Adrenal gland (tissue), 5 donors: ENCODE measurements at regions not wholly inside any gene's neighbourhood (a gene's known extent, or its start where the extent isn't known, plus 50 kb on each side); places are given as distances from the start of the nearest gene placed in this dataset.

Experiments used
- CTCF ChIP-seq, 6 experiments: fragments of 450-650 bp in 4 of 6; fragments of 200-600 bp in 2 of 6; sonication (generic) in 1 of 6; IDR thresholded peaks; 1 replicate in 5 of 6; 2 replicates in 1 of 6; pipeline versions ENCODE4 v1.5.1 to v1.8.0; 2016 to 2021; ENCODE audit warnings: antibody characterized with exemption in 6 of 6, mild to moderate bottlenecking in 2 of 6, moderate library complexity in 1 of 6
- POLR2A ChIP-seq, 2 donors: fragments of 450-650 bp; IDR thresholded peaks; one replicate each; pipeline ENCODE4 v1.6.1; 2017; ENCODE audit warnings: antibody characterized with exemption in 2 of 2, mild to moderate bottlenecking in 2 of 2, moderate library complexity in 1 of 2
- donor health status: DM: no; HTN: no; CAD: no.

DNA sequence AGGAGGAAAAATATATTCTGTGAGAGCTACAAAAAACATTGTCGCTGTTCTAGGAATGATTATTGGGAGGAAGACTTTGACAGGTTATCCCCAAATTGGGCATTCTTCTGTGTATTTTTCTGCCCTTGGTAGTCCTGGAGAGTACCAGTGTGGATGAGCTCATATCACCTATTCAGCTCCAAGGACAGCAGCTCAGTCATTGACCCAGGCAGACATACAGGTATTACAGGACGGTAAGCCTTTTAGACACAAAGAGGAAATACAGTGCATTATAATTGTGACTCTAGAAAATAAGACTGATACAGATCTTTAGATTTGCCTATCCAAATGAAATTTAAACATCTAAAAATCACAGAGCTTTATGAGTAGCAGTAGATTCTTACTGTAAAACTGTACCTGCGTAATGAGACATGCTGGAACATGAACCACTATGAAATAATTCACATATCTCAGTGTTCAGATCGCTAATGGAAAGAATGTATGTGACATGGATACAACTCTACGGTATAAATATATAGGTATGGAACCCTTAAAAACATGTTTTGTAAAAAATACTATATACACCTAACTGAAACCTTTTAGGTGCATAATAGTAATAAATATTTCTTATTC lies 56.0 kb downstream of the PLK2 start:
- TF ChIP-seq CTCF (IDR thresholded peaks at IDR 0.05) (no peak), POLR2A (IDR thresholded peaks at IDR 0.05) (no peak)
